HS-5 (cell line): ENCODE measurements at regions not wholly inside any gene's neighbourhood (a gene's known extent, or its start where the extent isn't known, plus 50 kb on each side); places are given as distances from the start of the nearest gene placed in this dataset.
"Not testable (repeated sequence)": the region's sequence is repeated elsewhere in the genome, so short reads cannot be mapped to it uniquely, and the experiment has no call there.

Experiments
- DNase-seq: peaks from one replicate; pipeline ENCODE4 v3.0.0-alpha.2; 2012; ENCODE audit warnings: low read depth

DNA sequence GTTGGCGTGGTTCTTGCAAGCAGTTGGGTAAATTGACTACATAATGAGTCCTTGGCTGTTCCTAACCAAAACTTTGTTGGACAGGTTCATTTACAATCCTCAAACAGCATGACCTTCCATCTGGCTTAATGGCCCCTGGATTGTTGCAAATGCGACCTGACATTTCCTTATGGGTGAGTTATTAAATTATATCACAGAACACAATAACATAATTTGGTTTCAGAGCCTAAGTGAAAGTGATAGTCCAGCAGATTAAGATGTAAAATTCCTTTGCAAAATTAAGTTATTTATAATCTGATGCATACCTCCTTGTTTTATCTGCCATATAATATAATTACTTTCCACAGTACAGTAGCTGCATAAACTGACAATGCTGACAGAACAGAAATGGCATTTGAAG lies 224.4 kb downstream of the TUSC1 start:
- DNase-seq: no peak

DNA sequence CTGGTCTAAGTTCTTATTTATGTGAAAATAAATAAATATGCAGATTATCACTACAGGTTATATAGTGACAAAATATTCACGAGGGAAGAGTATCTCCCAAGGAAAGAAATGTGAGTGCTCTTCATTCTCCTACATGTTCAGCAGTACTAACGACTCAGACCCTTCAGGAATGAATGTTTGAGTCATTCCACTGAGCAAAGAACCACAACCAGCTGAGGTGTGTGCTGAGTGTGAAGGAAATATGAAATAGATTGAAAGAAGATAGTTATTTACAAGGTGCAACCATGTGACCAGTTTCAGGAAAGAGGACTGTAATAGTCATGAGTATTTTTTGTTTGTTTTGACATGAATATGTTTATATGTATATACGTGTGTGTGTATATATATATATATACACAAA lies 228.7 kb downstream of the TUSC1 start:
- DNase-seq: no peak

DNA sequence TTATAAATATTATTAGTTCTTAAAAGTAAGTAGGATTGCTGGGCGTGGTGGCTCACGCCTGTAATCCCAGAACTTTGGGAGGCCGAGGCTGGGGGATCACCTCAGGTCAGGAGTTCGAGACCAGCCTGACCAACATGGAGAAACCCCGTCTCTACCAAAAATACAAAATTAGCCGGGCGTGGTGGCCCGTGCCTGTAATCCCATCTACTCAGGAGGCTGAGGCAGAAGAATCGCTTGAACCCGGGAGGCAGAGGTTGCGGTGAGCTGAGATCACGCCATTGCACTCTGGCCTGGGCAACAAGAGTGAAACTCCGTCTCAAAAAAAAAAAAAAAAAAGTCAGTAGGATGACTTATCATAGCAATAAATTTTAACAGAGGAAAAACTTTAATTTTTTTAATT lies 232.5 kb downstream of the TUSC1 start:
- DNase-seq: not testable (repeated sequence)

GRCh38 chr9:25442526-25442925 lies 235.7 kb downstream of the TUSC1 start:
- no peak for DNase-seq

DNA sequence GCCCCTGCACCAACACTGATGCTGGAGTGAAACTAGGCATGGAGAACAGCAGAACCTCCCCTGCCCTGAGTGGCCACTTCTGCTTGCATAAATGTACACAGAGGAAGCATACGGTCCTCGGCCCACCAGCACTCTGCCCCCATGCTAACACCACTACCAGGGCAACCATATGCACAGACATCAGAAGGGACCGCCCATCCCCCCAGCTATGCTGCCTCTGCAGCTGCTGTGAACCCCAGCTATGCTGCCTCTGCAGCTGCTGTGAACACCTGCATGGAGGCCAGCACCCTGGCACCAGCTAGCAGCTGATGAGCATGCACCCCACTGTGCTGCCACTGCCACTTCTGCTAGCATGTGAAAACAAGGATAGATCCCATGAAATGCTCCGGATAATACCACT lies 250.3 kb downstream of the TUSC1 start:
- no peak for DNase-seq

GRCh38 chr9:25427290-25427689 lies 251.0 kb downstream of the TUSC1 start:
- DNase-seq: no peak

- no peak for DNase-seq
These were observed 256.7 kb downstream of the TUSC1 start for GRCh38 chr9:25421560-25421959.

- peak; percentile 5 for DNase-seq
These were observed 259.3 kb downstream of the TUSC1 start for GRCh38 chr9:25418974-25419373.

- DNase-seq: no peak
These were observed 262.5 kb downstream of the TUSC1 start for GRCh38 chr9:25415718-25416117.

- DNase-seq: no peak
These were observed 265.6 kb downstream of the TUSC1 start for GRCh38 chr9:25412646-25413045.

- no peak for DNase-seq
These were observed 280.5 kb downstream of the TUSC1 start for GRCh38 chr9:25397746-25398145.

GRCh38 chr9:25396828-25397227 lies 281.4 kb downstream of the TUSC1 start:
- DNase-seq: no peak

DNA sequence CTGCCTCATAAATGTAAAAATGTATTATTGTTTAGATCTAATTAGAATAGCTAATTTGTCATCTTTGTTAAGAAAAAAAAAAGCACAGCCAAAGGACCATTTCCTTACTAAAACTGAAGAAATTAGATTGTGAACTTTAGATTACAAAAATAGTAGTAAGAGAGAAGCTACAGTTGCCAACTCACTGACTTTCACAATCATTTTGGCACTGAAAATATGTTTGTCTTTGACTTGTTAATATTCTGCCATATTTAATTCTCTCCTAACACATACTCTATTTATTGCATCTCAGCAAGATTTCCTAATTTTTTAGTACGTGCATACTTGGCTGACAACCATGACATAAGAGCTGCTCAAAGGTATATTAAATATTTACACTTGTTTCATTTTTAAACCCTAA lies 297.1 kb downstream of the TUSC1 start:
- no peak for DNase-seq

GRCh38 chr9:25377039-25377438 lies 301.2 kb downstream of the TUSC1 start:
- DNase-seq: no peak

DNA sequence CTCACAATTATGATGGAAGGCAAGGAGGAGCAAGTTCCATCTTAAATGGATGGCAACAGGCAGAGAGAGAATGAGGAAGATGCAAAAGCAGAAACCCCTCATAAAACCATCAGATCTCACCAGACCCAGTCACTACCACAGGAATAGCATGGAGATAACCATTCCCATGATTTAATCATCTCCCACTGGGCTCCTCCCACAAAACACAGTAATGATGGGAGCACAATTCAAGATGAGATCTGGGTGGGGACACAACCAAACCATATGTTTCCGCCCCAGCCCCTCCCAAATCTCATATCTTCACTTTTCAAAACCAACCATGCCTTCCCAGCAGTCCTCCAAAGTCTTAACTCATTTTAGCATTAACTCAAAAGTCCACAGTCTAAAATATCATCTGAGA lies 304.0 kb downstream of the TUSC1 start:
- DNase-seq: no peak

- DNase-seq: no peak
These were observed 311.3 kb downstream of the TUSC1 start for GRCh38 chr9:25366906-25367305.

- no peak for DNase-seq
These were observed 324.5 kb downstream of the TUSC1 start for GRCh38 chr9:25353783-25354182.

DNA sequence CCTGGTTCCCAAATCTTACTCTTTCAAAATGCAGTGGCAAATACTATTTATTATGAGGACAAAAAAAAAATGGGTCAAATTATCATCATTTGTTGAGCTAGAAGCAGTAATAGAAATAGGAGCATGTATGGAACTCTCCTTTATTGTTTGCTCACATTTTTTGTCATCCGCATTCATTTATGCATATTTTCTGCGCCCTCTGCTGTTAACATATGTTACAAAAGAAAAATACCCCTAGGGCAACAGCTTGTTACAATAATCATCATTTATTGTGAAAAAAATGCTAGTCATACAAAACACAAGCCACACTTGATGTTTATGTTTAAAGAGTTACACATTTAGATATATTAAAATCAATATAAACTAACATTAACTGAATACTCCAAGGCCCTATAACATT lies 328.2 kb downstream of the TUSC1 start:
- DNase-seq: no peak

DNA sequence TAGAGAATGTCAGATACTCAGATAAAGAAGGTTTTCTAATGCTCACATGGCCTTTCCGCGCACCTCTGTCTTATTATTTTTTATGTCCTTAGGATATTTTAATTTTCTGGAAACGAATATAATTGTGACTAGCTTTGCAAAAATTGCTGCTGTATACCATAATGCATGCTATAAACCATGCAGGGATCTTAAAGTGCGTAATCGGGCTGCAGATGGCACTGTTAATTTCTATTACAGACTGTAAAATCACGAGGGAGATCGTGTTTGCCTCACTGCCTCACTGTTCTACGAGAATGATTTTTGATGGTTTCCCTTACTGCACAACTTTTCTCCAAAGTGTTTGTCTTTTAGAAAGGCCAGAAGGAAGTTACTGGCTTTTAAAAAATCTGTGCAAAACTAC lies 356.1 kb downstream of the TUSC1 start:
- DNase-seq: no peak

- no peak for DNase-seq
These were observed 367.3 kb downstream of the TUSC1 start for GRCh38 chr9:25310961-25311360.

GRCh38 chr9:25308549-25308948 lies 369.7 kb downstream of the TUSC1 start:
- no peak for DNase-seq

DNA sequence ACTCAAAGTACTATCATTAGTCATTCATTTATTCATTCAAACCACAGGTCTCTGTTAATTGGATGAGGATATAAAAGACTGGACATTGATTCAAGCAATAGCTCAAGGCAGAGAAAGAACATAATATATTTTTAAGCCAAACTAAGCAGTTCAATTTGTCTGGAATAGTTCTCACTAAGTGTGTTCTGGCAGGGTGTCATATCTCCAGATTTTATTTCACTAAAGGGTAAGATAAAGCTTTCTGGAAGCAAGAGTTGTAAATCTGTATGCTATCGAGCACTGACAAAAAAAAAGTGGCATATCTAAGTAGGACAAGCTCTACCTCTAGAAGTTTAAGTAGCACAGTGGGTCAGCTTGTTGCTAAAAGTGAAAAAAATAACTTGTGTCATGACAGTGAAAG lies 375.6 kb downstream of the TUSC1 start:
- DNase-seq: no peak

- DNase-seq: not testable (repeated sequence)
These were observed 390.0 kb downstream of the TUSC1 start for GRCh38 chr9:25288195-25288594.

DNA sequence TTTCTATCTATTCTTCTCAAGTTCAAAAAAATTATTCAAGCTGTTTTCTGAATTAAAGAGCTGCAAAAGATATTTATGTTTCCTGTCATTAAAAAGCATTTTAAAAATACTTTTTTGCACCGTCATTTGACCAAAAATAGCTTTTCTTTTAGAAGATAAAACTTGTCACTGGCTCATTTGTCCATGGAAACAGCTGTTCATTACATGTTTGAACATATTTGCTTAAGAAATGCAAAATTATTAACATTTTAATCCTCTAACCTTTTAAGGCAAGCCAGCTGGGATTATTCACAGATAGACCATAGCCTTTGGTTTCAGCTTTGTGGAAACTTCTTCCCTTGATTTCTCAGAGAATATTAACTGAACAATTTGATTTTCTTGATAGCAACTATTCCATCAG lies 393.9 kb downstream of the TUSC1 start:
- DNase-seq: no peak

GRCh38 chr9:25282946-25283345 lies 395.3 kb downstream of the TUSC1 start:
- DNase-seq: no peak
